Prostate gland (tissue), 2 donors: ENCODE measurements at regions not wholly inside any gene's neighbourhood (a gene's known extent, or its start where the extent isn't known, plus 50 kb on each side); places are given as distances from the start of the nearest gene placed in this dataset.

Experiments
- CTCF ChIP-seq, 4 experiments: fragments of 200-600 bp in 2 of 4; fragments of 450-650 bp in 2 of 4; sonication (generic) in 2 of 4; IDR thresholded peaks; 1 replicate in 3 of 4; 2 replicates in 1 of 4; pipeline ENCODE4 v1.5.1; 2016 to 2019; ENCODE audit warnings: antibody characterized with exemption in 4 of 4, mild to moderate bottlenecking in 2 of 4, moderate library complexity in 2 of 4
- POLR2A ChIP-seq: fragments of 450-650 bp; IDR thresholded peaks from one replicate; pipeline ENCODE4 v1.6.1; 2016; ENCODE audit warnings: antibody characterized with exemption, mild to moderate bottlenecking

GRCh38 chr6:21981235-21981833 is 315.5 kb downstream of the PRL start:
- TF ChIP-seq CTCF (IDR thresholded peaks at IDR 0.05) (no peak), POLR2A (no peak)
